ENCODE measurements at regions not wholly inside any gene's neighbourhood (a gene's known extent, or its start where the extent isn't known, plus 50 kb on each side); places are given as distances from the start of the nearest gene placed in this dataset.

GRCh38 chr14:51314321-51315015, 74.4 kb downstream of the TMX1 start:
- no peak for DNase-seq (ENCODE audit: low read depth in 2 of 2)
- Histone ChIP-seq H3K4me1 (ENCODE audit: control insufficient read depth, extremely low read depth, insufficient read depth, low read length) (no peaks in the 10 kb centered on the region), H3K27me3 (ENCODE audit: control insufficient read depth, insufficient read depth, low read length) (no peaks in the 10 kb centered on the region), H3K27ac (ENCODE audit: insufficient read depth, low read length) (no peak overlapping the region), H3K4me3 (replicated peaks in 1 of 4; ENCODE audit: control extremely low read depth in 1 of 4, insufficient read depth in 1 of 4, low read depth in 3 of 4, low read length in 4 of 4) (no peak overlapping the region), H2AFZ (ENCODE audit: low read length) (no peak overlapping the region), H3K9me3 (ENCODE audit: control insufficient read depth, insufficient read depth, low read depth, low read length) (no peaks in the 10 kb centered on the region), H3K79me2 (ENCODE audit: control insufficient read depth, insufficient read depth, low read length) (no peaks in the 10 kb centered on the region), H3K9ac (ENCODE audit: insufficient read depth, low read length) (no peak overlapping the region), H3K36me3 (ENCODE audit: control insufficient read depth, insufficient read depth, low read length) (no peaks in the 10 kb centered on the region), H3K4me2 (ENCODE audit: extremely low read depth, insufficient read depth, low read length) (no peak overlapping the region), H4K20me1 (ENCODE audit: control insufficient read depth, extremely low read depth, insufficient read depth, low read length) (no peaks in the 10 kb centered on the region)
- TF ChIP-seq CTCF (conservative IDR thresholded peaks at IDR 0.05 in 1 of 2, IDR thresholded peaks at IDR 0.05 in 1 of 2; ENCODE audit: low read depth in 1 of 2, low read length in 2 of 2) (no peak), EZH2 (IDR thresholded peaks at IDR 0.05; ENCODE audit: low read length, missing control alignments) (no peak)

- Histone ChIP-seq H3K79me2 (ENCODE audit: control insufficient read depth, insufficient read depth, low read length) (no peaks in the 10 kb centered on the region), H3K9ac (ENCODE audit: insufficient read depth, low read length) (no peak overlapping the region), H2AFZ (ENCODE audit: low read length) (no peak overlapping the region), H3K4me3 (replicated peaks in 1 of 4; ENCODE audit: control extremely low read depth in 1 of 4, insufficient read depth in 1 of 4, low read depth in 3 of 4, low read length in 4 of 4) (no peak overlapping the region), H4K20me1 (ENCODE audit: control insufficient read depth, extremely low read depth, insufficient read depth, low read length) (no peaks in the 10 kb centered on the region), H3K27ac (ENCODE audit: insufficient read depth, low read length) (no peak overlapping the region), H3K9me3 (ENCODE audit: control insufficient read depth, insufficient read depth, low read depth, low read length) (no peaks in the 10 kb centered on the region), H3K36me3 (ENCODE audit: control insufficient read depth, insufficient read depth, low read length) (no peaks in the 10 kb centered on the region), H3K4me2 (ENCODE audit: extremely low read depth, insufficient read depth, low read length) (no peak overlapping the region), H3K27me3 (ENCODE audit: control insufficient read depth, insufficient read depth, low read length) (no peaks in the 10 kb centered on the region), H3K4me1 (ENCODE audit: control insufficient read depth, extremely low read depth, insufficient read depth, low read length) (no peaks in the 10 kb centered on the region)
- TF ChIP-seq EZH2 (IDR thresholded peaks at IDR 0.05; ENCODE audit: low read length, missing control alignments): no peak
- no peak for TF ChIP-seq CTCF (conservative IDR thresholded peaks at IDR 0.05 in 1 of 2, IDR thresholded peaks at IDR 0.05 in 1 of 2; ENCODE audit: low read depth in 1 of 2, low read length in 2 of 2)
- DNase-seq (ENCODE audit: low read depth in 2 of 2): peak in 1 of 2 donors; percentile 48
These were observed 77.3 kb downstream of the TMX1 start for GRCh38 chr14:51317373-51317772.

GRCh38 chr14:51318813-51319597, 79.0 kb downstream of the TMX1 start:
- no peak overlapping the region for H3K4me3 ChIP-seq (replicated peaks in 1 of 4; ENCODE audit: control extremely low read depth in 1 of 4, insufficient read depth in 1 of 4, low read depth in 3 of 4, low read length in 4 of 4)
- no peaks in the 10 kb centered on the region for H3K79me2 ChIP-seq (ENCODE audit: control insufficient read depth, insufficient read depth, low read length)
- no peaks in the 10 kb centered on the region for H3K4me1 ChIP-seq (ENCODE audit: control insufficient read depth, extremely low read depth, insufficient read depth, low read length)
- TF ChIP-seq CTCF (conservative IDR thresholded peaks at IDR 0.05 in 1 of 2, IDR thresholded peaks at IDR 0.05 in 1 of 2; ENCODE audit: low read depth in 1 of 2, low read length in 2 of 2): no peak
- TF ChIP-seq EZH2 (IDR thresholded peaks at IDR 0.05; ENCODE audit: low read length, missing control alignments): no peak
- H3K36me3 ChIP-seq (ENCODE audit: control insufficient read depth, insufficient read depth, low read length): no peaks in the 10 kb centered on the region
- H3K9me3 ChIP-seq (ENCODE audit: control insufficient read depth, insufficient read depth, low read depth, low read length): no peaks in the 10 kb centered on the region
- peak in 1 of 2 donors; percentile 54 for DNase-seq (ENCODE audit: low read depth in 2 of 2)
- no peak overlapping the region for H3K4me2 ChIP-seq (ENCODE audit: extremely low read depth, insufficient read depth, low read length)
- no peak overlapping the region for H3K9ac ChIP-seq (ENCODE audit: insufficient read depth, low read length)
- H3K27me3 ChIP-seq (ENCODE audit: control insufficient read depth, insufficient read depth, low read length): no peaks in the 10 kb centered on the region
- peak overlapping the region; percentile 49 for H2AFZ ChIP-seq (ENCODE audit: low read length)
- no peak overlapping the region for H3K27ac ChIP-seq (ENCODE audit: insufficient read depth, low read length)
- H4K20me1 ChIP-seq (ENCODE audit: control insufficient read depth, extremely low read depth, insufficient read depth, low read length): no peaks in the 10 kb centered on the region

Measured in fibroblast of lung (primary cell).